H9 (cell line): ENCODE measurements at regions not wholly inside any gene's neighbourhood (a gene's known extent, or its start where the extent isn't known, plus 50 kb on each side); places are given as distances from the start of the nearest gene placed in this dataset.

Experiments used
- DNase-seq: peaks from one replicate; pipeline ENCODE4 v3.0.0-alpha.2; 2017
- H2AFZ ChIP-seq: one replicate; pipeline ENCODE4 v1.6.1; 2013; ENCODE audit warnings: mild to moderate bottlenecking, low read length, control low read depth, moderate library complexity
- H2AK5ac ChIP-seq: 2 replicates; pipeline ENCODE4 v1.6.1; 2013; ENCODE audit warnings: low read length, control low read depth, mixed read lengths; ENCODE audit not compliant: insufficient read length
- H2BK120ac ChIP-seq: one replicate; pipeline ENCODE4 v1.6.1; 2013; ENCODE audit warnings: low read depth, mild to moderate bottlenecking, low read length, control low read depth, inconsistent platforms; ENCODE audit not compliant: poor library complexity, severe bottlenecking
- H2BK12ac ChIP-seq: 2 replicates; pipeline ENCODE4 v1.6.1; 2013; ENCODE audit warnings: low read length, control low read depth, mixed read lengths, low read depth; ENCODE audit not compliant: insufficient read length
- H2BK15ac ChIP-seq: 2 replicates; pipeline ENCODE4 v1.6.1; 2013; ENCODE audit warnings: low read depth, low read length, control low read depth
- H2BK20ac ChIP-seq: one replicate; pipeline ENCODE4 v1.6.1; 2013; ENCODE audit warnings: low read depth, mild to moderate bottlenecking, low read length, control low read depth, inconsistent platforms; ENCODE audit not compliant: poor library complexity, severe bottlenecking
- H2BK5ac ChIP-seq: 2 replicates; pipeline ENCODE4 v1.6.1; 2013; ENCODE audit warnings: low read length, control low read depth, mixed read lengths; ENCODE audit not compliant: insufficient read length
- H3K14ac ChIP-seq: 2 replicates; pipeline ENCODE4 v1.6.1; 2013; ENCODE audit warnings: low read length, control low read depth; ENCODE audit not compliant: insufficient read depth
- H3K18ac ChIP-seq: 2 replicates; pipeline ENCODE4 v1.6.1; 2013; ENCODE audit warnings: low read depth, mild to moderate bottlenecking, mixed read lengths, low read length, control low read depth; ENCODE audit not compliant: insufficient read length
- H3K23ac ChIP-seq: 2 replicates; pipeline ENCODE4 v1.6.1; 2013; ENCODE audit warnings: low read length, control low read depth, mixed read lengths, low read depth; ENCODE audit not compliant: insufficient read length
- H3K23me2 ChIP-seq: 2 replicates; pipeline ENCODE4 v1.6.1; 2013; ENCODE audit warnings: low read depth, mild to moderate bottlenecking, mixed read lengths, low read length, control low read depth; ENCODE audit not compliant: insufficient read length, poor library complexity, severe bottlenecking
- H3K27ac ChIP-seq: 2 replicates; pipeline ENCODE4 v1.5.1; 2013; ENCODE audit warnings: low read length, control low read depth, mixed read lengths, low read depth; ENCODE audit not compliant: insufficient read length
- H3K27me3 ChIP-seq: 2 replicates; pipeline ENCODE4 v1.6.1; 2013; ENCODE audit warnings: low read length, control low read depth, inconsistent platforms; ENCODE audit not compliant: insufficient read depth
- H3K4ac ChIP-seq: 2 replicates; pipeline ENCODE4 v1.6.1; 2013; ENCODE audit warnings: low read depth, mild to moderate bottlenecking, control low read depth, inconsistent platforms, low read length, moderate library complexity
- H3K4me1 ChIP-seq: 2 replicates; pipeline ENCODE4 v1.6.1; 2013; ENCODE audit warnings: low read length, control low read depth, inconsistent platforms; ENCODE audit not compliant: insufficient read depth
- H3K4me2 ChIP-seq: 2 replicates; pipeline ENCODE4 v1.6.1; 2013; ENCODE audit warnings: low read length, control low read depth, mixed read lengths; ENCODE audit not compliant: insufficient read length, insufficient read depth
- H3K56ac ChIP-seq: 2 replicates; pipeline ENCODE4 v1.6.1; 2013; ENCODE audit warnings: low read depth, mild to moderate bottlenecking, mixed read lengths, low read length, control low read depth; ENCODE audit not compliant: insufficient read length
- H3K79me1 ChIP-seq: 2 replicates; pipeline ENCODE4 v1.6.1; 2013; ENCODE audit warnings: low read depth, mild to moderate bottlenecking, moderate library complexity, low read length, control low read depth, inconsistent platforms; ENCODE audit not compliant: insufficient read depth, poor library complexity, severe bottlenecking
- H3K79me2 ChIP-seq: 2 replicates; pipeline ENCODE4 v1.6.1; 2013; ENCODE audit warnings: low read length, control low read depth, inconsistent platforms; ENCODE audit not compliant: insufficient read depth
- H3K9ac ChIP-seq: 2 replicates; pipeline ENCODE4 v1.6.1; 2013; ENCODE audit warnings: low read length, control low read depth, mixed read lengths; ENCODE audit not compliant: insufficient read length; ENCODE audit errors: extremely low read depth
- H3K9me3 ChIP-seq: one replicate; pipeline ENCODE4 v1.6.1; 2013; ENCODE audit warnings: low read depth, low read length, inconsistent platforms; ENCODE audit not compliant: control insufficient read depth
- H3T11ph ChIP-seq: one replicate; pipeline ENCODE4 v1.6.1; 2013; ENCODE audit warnings: mild to moderate bottlenecking, low read length, control low read depth, inconsistent platforms
- H4K20me1 ChIP-seq: one replicate; pipeline ENCODE4 v1.6.1; 2013; ENCODE audit not compliant: control insufficient read depth, insufficient read length, insufficient read depth
- H4K5ac ChIP-seq: 2 replicates; pipeline ENCODE4 v1.6.1; 2013; ENCODE audit warnings: low read depth, mild to moderate bottlenecking, mixed read lengths, low read length, control low read depth; ENCODE audit not compliant: insufficient read length
- H4K8ac ChIP-seq: replicated peaks from 2 replicates; pipeline ENCODE4 v1.6.1; 2013; ENCODE audit warnings: low read length, control low read depth, mixed read lengths, low read depth; ENCODE audit not compliant: insufficient read length
- H4K91ac ChIP-seq: 2 replicates; pipeline ENCODE4 v1.6.1; 2013; ENCODE audit warnings: low read depth, mild to moderate bottlenecking, moderate library complexity, mixed read lengths, low read length, control low read depth; ENCODE audit not compliant: insufficient read length
- H3K27ac Mint-ChIP-seq, 3 experiments: 2 replicates in 2 of 3; 3 replicates in 1 of 3; pipeline ENCODE4 v1.8.0; 2020 to 2021; ENCODE audit warnings: mixed read lengths in 3 of 3, mild to moderate bottlenecking in 1 of 3, moderate library complexity in 1 of 3
- H3K27me3 Mint-ChIP-seq: 2 replicates; pipeline ENCODE4 v1.8.0; 2021; ENCODE audit warnings: low read depth, mild to moderate bottlenecking, moderate library complexity, mixed read lengths
- H3K36me3 Mint-ChIP-seq, 3 experiments: 2 replicates in 2 of 3; 3 replicates in 1 of 3; pipeline ENCODE4 v1.8.0; 2020 to 2021; ENCODE audit warnings: low read depth in 3 of 3, mixed read lengths in 3 of 3; ENCODE audit not compliant: insufficient read depth in 1 of 3
- H3K4me1 Mint-ChIP-seq, 2 experiments: 2 replicates each; pipeline ENCODE4 v1.8.0; 2020; ENCODE audit warnings: mixed read lengths in 2 of 2
- H3K4me3 Mint-ChIP-seq, 2 experiments: 2 replicates in 1 of 2; 3 replicates in 1 of 2; pipeline ENCODE4 v1.8.0; 2020 to 2021; ENCODE audit warnings: mild to moderate bottlenecking in 2 of 2, mixed read lengths in 2 of 2, moderate library complexity in 1 of 2
- H3K9me3 Mint-ChIP-seq, 2 experiments: 2 replicates in 1 of 2; 3 replicates in 1 of 2; pipeline ENCODE4 v1.8.0; 2020; ENCODE audit warnings: mild to moderate bottlenecking in 2 of 2, mixed read lengths in 2 of 2, moderate library complexity in 1 of 2
- whole genome bisulfite sequencing: extraction: QIAGEN DNeasy Blood & Tissue Kit; methylation state at CpG from one replicate; pipeline ENCODE4 v1.1.7; 2013; ENCODE audit warnings: missing lambda C conversion rate, low lambda C conversion rate, mixed read lengths; ENCODE audit not compliant: insufficient read length; ENCODE audit errors: extremely low coverage; 5-methylcytosine and 5-hydroxymethylcytosine counted together
- TF ChIP-seq, protein P1 (sequence below): fragments of 200-600 bp; sonication (generic); conservative IDR thresholded peaks from 3 replicates; pipeline ENCODE4 v1.8.0; 2021; ENCODE audit warnings: antibody characterized with exemption, mild to moderate bottlenecking

DNA sequence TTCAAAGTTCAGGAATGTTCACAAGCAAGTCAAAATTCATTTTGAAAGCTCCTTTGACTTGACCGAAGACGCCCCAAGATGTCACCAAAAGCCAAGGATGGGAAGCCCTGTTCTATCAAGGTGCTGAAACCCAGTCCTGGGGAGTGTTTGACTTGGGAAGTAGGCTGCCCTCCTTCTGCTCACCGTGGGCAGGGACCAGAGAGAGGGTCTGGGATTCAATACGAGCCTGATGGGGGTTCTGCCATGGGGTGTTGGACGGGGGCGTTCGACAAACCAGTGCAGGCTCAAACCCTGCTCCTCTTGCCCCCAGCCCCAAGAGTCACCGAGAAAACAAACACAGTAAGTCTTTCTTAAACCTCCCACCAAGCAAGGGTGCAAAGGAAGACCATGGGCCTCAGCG is 150.1 kb upstream of the DIO3 start:
- Histone ChIP-seq H4K5ac (no peak overlapping the region), H3K79me2 (no peaks in the 10 kb centered on the region), H2BK12ac (no peak overlapping the region), H3K56ac (no peak overlapping the region), H3K18ac (no peak overlapping the region), H3K23me2 (no peaks in the 10 kb centered on the region), H4K8ac (no peak overlapping the region), H3K79me1 (no peaks in the 10 kb centered on the region), H3K4ac (no peak overlapping the region), H3K27ac (no peak overlapping the region), H2AK5ac (no peak overlapping the region), H3K27me3 (no peaks in the 10 kb centered on the region), H2BK5ac (no peak overlapping the region), H3K9me3 (no peaks in the 10 kb centered on the region), H2BK15ac (no peak overlapping the region), H3K9ac (no peak overlapping the region), H3K14ac (no peak overlapping the region), H3K4me2 (no peak overlapping the region), H2BK120ac (no peak overlapping the region), H3K4me1 (no peaks in the 10 kb centered on the region), H4K20me1 (no peaks in the 10 kb centered on the region), H2BK20ac (no peak overlapping the region), H4K91ac (no peak overlapping the region), H3K23ac (no peak overlapping the region), H2AFZ (no peak overlapping the region), H3T11ph (no peak overlapping the region)
- Mint-ChIP-seq H3K36me3 (no peaks in the 10 kb centered on the region), H3K4me1 (peaks cover 17% of the 10 kb centered on the region in 2 experiments), H3K4me3 (no peak overlapping the region), H3K27me3 (peaks cover 21% of the 10 kb centered on the region), H3K9me3 (0 out of 5 replicates have a peak, but pooled peaks cover 0 to 2% of the 10 kb centered on the region in 2 experiments), H3K27ac (no peak overlapping the region)
- DNase-seq: no peak
- WGBS: no CpG with 5 or more reads among the region's 9 CpGs
- TF ChIP-seq, protein P1, sequence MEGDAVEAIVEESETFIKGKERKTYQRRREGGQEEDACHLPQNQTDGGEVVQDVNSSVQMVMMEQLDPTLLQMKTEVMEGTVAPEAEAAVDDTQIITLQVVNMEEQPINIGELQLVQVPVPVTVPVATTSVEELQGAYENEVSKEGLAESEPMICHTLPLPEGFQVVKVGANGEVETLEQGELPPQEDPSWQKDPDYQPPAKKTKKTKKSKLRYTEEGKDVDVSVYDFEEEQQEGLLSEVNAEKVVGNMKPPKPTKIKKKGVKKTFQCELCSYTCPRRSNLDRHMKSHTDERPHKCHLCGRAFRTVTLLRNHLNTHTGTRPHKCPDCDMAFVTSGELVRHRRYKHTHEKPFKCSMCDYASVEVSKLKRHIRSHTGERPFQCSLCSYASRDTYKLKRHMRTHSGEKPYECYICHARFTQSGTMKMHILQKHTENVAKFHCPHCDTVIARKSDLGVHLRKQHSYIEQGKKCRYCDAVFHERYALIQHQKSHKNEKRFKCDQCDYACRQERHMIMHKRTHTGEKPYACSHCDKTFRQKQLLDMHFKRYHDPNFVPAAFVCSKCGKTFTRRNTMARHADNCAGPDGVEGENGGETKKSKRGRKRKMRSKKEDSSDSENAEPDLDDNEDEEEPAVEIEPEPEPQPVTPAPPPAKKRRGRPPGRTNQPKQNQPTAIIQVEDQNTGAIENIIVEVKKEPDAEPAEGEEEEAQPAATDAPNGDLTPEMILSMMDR: no peak
